Suprapubic skin (tissue), 4 donors: ENCODE measurements at regions not wholly inside any gene's neighbourhood (a gene's known extent, or its start where the extent isn't known, plus 50 kb on each side); places are given as distances from the start of the nearest gene placed in this dataset.

Experiments
- DNase-seq, 2 donors: peaks; one replicate each; pipeline ENCODE4 v3.0.0-alpha.2; 2019; ENCODE audit warnings: low spot score in 2 of 2
- H3K27ac ChIP-seq: fragments of 200-600 bp; sonication (generic); one replicate; pipeline ENCODE4 v1.5.1; 2019
- H3K27me3 ChIP-seq: fragments of 200-600 bp; sonication (generic); one replicate; pipeline ENCODE4 v1.5.1; 2019
- H3K36me3 ChIP-seq: fragments of 200-600 bp; sonication (generic); one replicate; pipeline ENCODE4 v1.5.1; 2019
- H3K4me1 ChIP-seq: fragments of 200-600 bp; sonication (generic); one replicate; pipeline ENCODE4 v1.5.1; 2019
- H3K4me3 ChIP-seq: fragments of 200-600 bp; sonication (generic); one replicate; pipeline ENCODE4 v1.5.1; 2019; ENCODE audit warnings: mild to moderate bottlenecking
- H3K9me3 ChIP-seq: fragments of 200-600 bp; sonication (generic); one replicate; pipeline ENCODE4 v1.5.1; 2019
- CTCF ChIP-seq, 2 donors: fragments of 200-600 bp in 1 of 2; fragments of 450-650 bp in 1 of 2; sonication (generic) in 1 of 2; IDR thresholded peaks; one replicate each; pipeline ENCODE4 v1.5.1; 2016 to 2019; ENCODE audit warnings: antibody characterized with exemption in 2 of 2, mild to moderate bottlenecking in 1 of 2, moderate library complexity in 1 of 2
- EP300 ChIP-seq: sonication (generic); formaldehyde crosslinking; IDR thresholded peaks from one replicate; pipeline ENCODE4 v1.6.1; 2017; ENCODE audit warnings: antibody characterized with exemption
- POLR2A ChIP-seq, 2 donors: fragments of 450-650 bp; IDR thresholded peaks; one replicate each; pipeline ENCODE4 v1.6.1; 2017; ENCODE audit warnings: antibody characterized with exemption in 2 of 2, mild to moderate bottlenecking in 2 of 2, moderate library complexity in 2 of 2
- POLR2AphosphoS5 ChIP-seq, 3 donors: sonication (generic); formaldehyde crosslinking; IDR thresholded peaks; one replicate each; pipeline ENCODE4 v1.6.1; 2017; ENCODE audit warnings: antibody characterized with exemption in 3 of 3
- WGBS: methylation state at CpG from one replicate; pipeline ENCODE4 v1.1.5; 2018; 5-methylcytosine and 5-hydroxymethylcytosine counted together

- no peak for DNase-seq
- Histone ChIP-seq H3K4me3 (no peak overlapping the region), H3K27ac (no peak overlapping the region), H3K27me3 (no peaks in the 10 kb centered on the region), H3K9me3 (no peaks in the 10 kb centered on the region), H3K4me1 (no peaks in the 10 kb centered on the region), H3K36me3 (no peaks in the 10 kb centered on the region)
- WGBS, result 75% methylated on average over 2 of the region's 2 CpGs
- no peak for TF ChIP-seq EP300
- no peak for TF ChIP-seq POLR2AphosphoS5 (IDR thresholded peaks at IDR 0.05)
- no peak for TF ChIP-seq POLR2A (IDR thresholded peaks at IDR 0.05)
- no peak for TF ChIP-seq CTCF (IDR thresholded peaks at IDR 0.05)
Measured at GRCh38 chr5:51997949-51998348, 614.7 kb downstream of the ISL1 start.

- H3K36me3 ChIP-seq, result no peaks in the 10 kb centered on the region
- 24% methylated on average over 5 of the region's 5 CpGs for WGBS
- no peak overlapping the region for H3K27ac ChIP-seq
- no peaks in the 10 kb centered on the region for H3K4me1 ChIP-seq
- no peaks in the 10 kb centered on the region for H3K9me3 ChIP-seq
- H3K27me3 ChIP-seq, result no peaks in the 10 kb centered on the region
- H3K4me3 ChIP-seq, result no peak overlapping the region
- no peak for DNase-seq
- TF ChIP-seq POLR2A (IDR thresholded peaks at IDR 0.05) (no peak), EP300 (no peak), CTCF (IDR thresholded peaks at IDR 0.05) (peak; percentile 4 to 35)
Measured at GRCh38 chr5:52007230-52007858, 624.1 kb downstream of the ISL1 start.

GRCh38 chr5:52010454-52010853 lies 627.2 kb downstream of the ISL1 start:
- no peaks in the 10 kb centered on the region for H3K9me3 ChIP-seq
- H3K27me3 ChIP-seq, result no peaks in the 10 kb centered on the region
- H3K4me1 ChIP-seq, result peaks cover under 1% of the 10 kb centered on the region
- TF ChIP-seq EP300 (no peak), POLR2A (IDR thresholded peaks at IDR 0.05) (no peak), POLR2AphosphoS5 (IDR thresholded peaks at IDR 0.05) (no peak), CTCF (IDR thresholded peaks at IDR 0.05) (no peak)
- H3K27ac ChIP-seq, result no peak overlapping the region
- no peak overlapping the region for H3K4me3 ChIP-seq
- no peaks in the 10 kb centered on the region for H3K36me3 ChIP-seq
- WGBS, result 74% methylated on average over 2 of the region's 2 CpGs
- no peak for DNase-seq

GRCh38 chr5:52013523-52013922 lies 630.3 kb downstream of the ISL1 start:
- WGBS, result 48% methylated on average over 1 of the region's 1 CpG
- H3K27ac ChIP-seq, result no peak overlapping the region
- no peaks in the 10 kb centered on the region for H3K9me3 ChIP-seq
- no peak for TF ChIP-seq CTCF (IDR thresholded peaks at IDR 0.05)
- TF ChIP-seq POLR2AphosphoS5 (IDR thresholded peaks at IDR 0.05), result no peak
- no peak for TF ChIP-seq EP300
- no peak for TF ChIP-seq POLR2A (IDR thresholded peaks at IDR 0.05)
- H3K27me3 ChIP-seq, result no peaks in the 10 kb centered on the region
- H3K4me1 ChIP-seq, result peaks cover 3% of the 10 kb centered on the region
- DNase-seq, result no peak
- no peak overlapping the region for H3K4me3 ChIP-seq
- H3K36me3 ChIP-seq, result no peaks in the 10 kb centered on the region

GRCh38 chr5:52015760-52016159 lies 632.5 kb downstream of the ISL1 start:
- 59% methylated on average over 5 of the region's 5 CpGs for WGBS
- no peak overlapping the region for H3K4me3 ChIP-seq
- H3K9me3 ChIP-seq, result no peaks in the 10 kb centered on the region
- TF ChIP-seq CTCF (IDR thresholded peaks at IDR 0.05) (no peak), POLR2AphosphoS5 (IDR thresholded peaks at IDR 0.05) (no peak), POLR2A (IDR thresholded peaks at IDR 0.05) (no peak), EP300 (no peak)
- no peak for DNase-seq
- H3K4me1 ChIP-seq, result peaks cover 3% of the 10 kb centered on the region
- H3K27ac ChIP-seq, result no peak overlapping the region
- H3K27me3 ChIP-seq, result no peaks in the 10 kb centered on the region
- no peaks in the 10 kb centered on the region for H3K36me3 ChIP-seq
